Kidney (tissue), 13 donors: ENCODE measurements at regions not wholly inside any gene's neighbourhood (a gene's known extent, or its start where the extent isn't known, plus 50 kb on each side); places are given as distances from the start of the nearest gene placed in this dataset.

Experiments
- DNase-seq, 5 donors: peaks; one replicate each; pipeline ENCODE4 v3.0.0-alpha.2; 2013 to 2020
- FAIRE-seq: peaks from 2 replicates; lab custom pipeline; 2012; peaks lifted over from hg19 to GRCh38; lab: Jason Lieb, UNC
- H3K27ac ChIP-seq, 2 donors: one replicate each; pipeline ENCODE4 v1.7.0; 2013; ENCODE audit warnings: low read depth in 2 of 2, low read length in 2 of 2, inconsistent platforms in 1 of 2
- H3K27me3 ChIP-seq: one replicate; pipeline ENCODE4 v1.7.1; 2013; ENCODE audit warnings: low read length, inconsistent platforms; ENCODE audit not compliant: control insufficient read depth, insufficient read depth
- H3K36me3 ChIP-seq, 3 donors: one replicate each; pipeline versions ENCODE4 v1.7.0 to v1.7.1; 2013; ENCODE audit warnings: low read length in 3 of 3, control low read depth in 1 of 3, inconsistent platforms in 1 of 3; ENCODE audit not compliant: insufficient read depth in 3 of 3, control insufficient read depth in 2 of 3
- H3K4me1 ChIP-seq, 3 donors: one replicate each; pipeline versions ENCODE4 v1.7.0 to v1.7.1; 2013; ENCODE audit warnings: low read length in 3 of 3, inconsistent platforms in 1 of 3, low read depth in 1 of 3; ENCODE audit not compliant: control insufficient read depth in 2 of 3, insufficient read depth in 2 of 3
- H3K4me3 ChIP-seq, 3 donors: one replicate each; pipeline versions ENCODE4 v1.7.0 to v1.8.1; 2013; ENCODE audit warnings: low read length in 3 of 3, control low read depth in 1 of 3, inconsistent platforms in 1 of 3
- H3K9ac ChIP-seq, 3 donors: one replicate each; pipeline versions ENCODE4 v1.7.0 to v1.7.1; 2013; ENCODE audit warnings: low read length in 3 of 3, control low read depth in 1 of 3, inconsistent platforms in 1 of 3
- H3K9me3 ChIP-seq, 3 donors: one replicate each; pipeline versions ENCODE4 v1.7.0 to v1.7.1; 2013; ENCODE audit warnings: low read length in 3 of 3, control low read depth in 1 of 3, inconsistent platforms in 1 of 3; ENCODE audit not compliant: control insufficient read depth in 2 of 3, insufficient read depth in 1 of 3
- intact Hi-C: fragments of 100-400 bp; cut with DNase I; formaldehyde crosslinking; loops from one replicate; pipeline ENCODE4 v1.11.1; 2022
- TF ChIP-seq, protein P1 (sequence below): IDR thresholded peaks from 3 replicates; pipeline ENCODE4 v1.5.1; 2012; ENCODE audit warnings: mild to moderate bottlenecking, moderate library complexity, borderline replicate concordance; ENCODE audit not compliant: insufficient read depth; ENCODE audit errors: extremely low read depth
- donor health status: control.
- donor health status: control.
- donor health status: control.
- donor health status: control.
- donor health status: control.
- donor health status: DM: yes; HTN: yes; CAD: no.
- donor health status: Normal renal cell carcinoma (clear cell type).

DNA sequence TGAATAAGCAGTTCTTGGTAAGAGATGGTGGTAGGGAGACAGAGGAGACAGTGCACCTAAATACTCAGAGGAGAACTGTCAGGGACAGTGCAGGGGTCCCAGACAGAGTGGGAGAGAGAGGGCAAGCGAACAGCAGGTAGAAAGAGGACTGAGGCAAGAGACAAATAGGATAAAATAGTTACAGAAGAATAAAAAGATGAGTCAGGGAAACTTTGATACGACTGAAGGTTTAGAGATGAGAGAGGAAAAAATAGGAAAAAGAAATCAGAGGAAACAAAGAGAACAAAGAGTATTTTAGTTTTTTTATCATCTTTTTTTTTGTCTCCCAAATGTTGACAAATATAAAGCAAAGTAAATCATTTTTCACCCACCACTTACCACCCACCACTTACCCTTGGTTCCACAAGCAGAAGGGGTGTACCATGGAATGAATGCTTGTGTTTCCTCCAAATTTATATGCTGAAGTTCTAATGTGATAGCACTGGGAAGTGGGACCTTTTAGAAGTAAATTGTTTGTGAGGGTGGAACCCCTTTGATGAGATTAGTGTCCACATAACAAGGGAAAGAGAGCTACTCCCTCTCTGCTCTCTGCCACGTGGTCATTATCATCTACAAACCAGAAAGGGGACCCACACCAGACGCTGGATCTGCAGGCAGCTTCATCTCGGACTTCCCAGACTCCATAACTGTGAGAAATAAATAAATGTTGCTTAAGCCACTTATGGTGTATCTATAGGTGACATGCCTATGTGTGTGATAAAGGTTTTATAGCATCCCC is 292.1 kb downstream of the BTG1 start:
- intact Hi-C loops, result no loop called here
- no peak for DNase-seq
- H3K9ac ChIP-seq, result no peak overlapping the region
- no peak overlapping the region for H3K4me3 ChIP-seq
- H3K27me3 ChIP-seq, result no peaks in the 10 kb centered on the region
- TF ChIP-seq, protein P1, sequence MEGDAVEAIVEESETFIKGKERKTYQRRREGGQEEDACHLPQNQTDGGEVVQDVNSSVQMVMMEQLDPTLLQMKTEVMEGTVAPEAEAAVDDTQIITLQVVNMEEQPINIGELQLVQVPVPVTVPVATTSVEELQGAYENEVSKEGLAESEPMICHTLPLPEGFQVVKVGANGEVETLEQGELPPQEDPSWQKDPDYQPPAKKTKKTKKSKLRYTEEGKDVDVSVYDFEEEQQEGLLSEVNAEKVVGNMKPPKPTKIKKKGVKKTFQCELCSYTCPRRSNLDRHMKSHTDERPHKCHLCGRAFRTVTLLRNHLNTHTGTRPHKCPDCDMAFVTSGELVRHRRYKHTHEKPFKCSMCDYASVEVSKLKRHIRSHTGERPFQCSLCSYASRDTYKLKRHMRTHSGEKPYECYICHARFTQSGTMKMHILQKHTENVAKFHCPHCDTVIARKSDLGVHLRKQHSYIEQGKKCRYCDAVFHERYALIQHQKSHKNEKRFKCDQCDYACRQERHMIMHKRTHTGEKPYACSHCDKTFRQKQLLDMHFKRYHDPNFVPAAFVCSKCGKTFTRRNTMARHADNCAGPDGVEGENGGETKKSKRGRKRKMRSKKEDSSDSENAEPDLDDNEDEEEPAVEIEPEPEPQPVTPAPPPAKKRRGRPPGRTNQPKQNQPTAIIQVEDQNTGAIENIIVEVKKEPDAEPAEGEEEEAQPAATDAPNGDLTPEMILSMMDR, result no peak
- H3K4me1 ChIP-seq, result no peaks in the 10 kb centered on the region
- H3K36me3 ChIP-seq, result no peaks in the 10 kb centered on the region
- FAIRE-seq, result no peak
- no peaks in the 10 kb centered on the region for H3K9me3 ChIP-seq
- H3K27ac ChIP-seq, result peak overlapping the region in 1 of 2 donors; percentile 21

DNA sequence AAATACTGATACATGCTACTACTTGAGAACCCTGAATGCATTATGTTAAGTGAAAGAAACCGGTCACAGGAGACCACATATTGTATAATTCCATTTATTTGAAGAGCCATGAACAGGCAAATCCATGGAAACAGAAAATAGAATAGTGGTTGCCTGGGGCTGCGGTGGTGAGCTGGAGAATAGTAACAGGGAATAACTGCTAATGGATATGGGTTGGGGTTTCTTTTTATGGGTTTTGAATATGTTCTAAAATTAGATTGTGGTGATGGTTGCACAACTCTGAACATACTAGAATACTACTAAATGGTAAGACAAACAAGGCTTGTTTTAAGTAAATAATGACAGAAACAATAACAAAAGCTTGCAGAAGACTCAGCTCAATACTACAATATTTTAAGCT is 293.0 kb downstream of the BTG1 start:
- TF ChIP-seq, protein P1, result no peak
- no peaks in the 10 kb centered on the region for H3K36me3 ChIP-seq
- intact Hi-C loops, result no loop called here
- H3K9ac ChIP-seq, result no peak overlapping the region
- FAIRE-seq, result no peak
- no peak overlapping the region for H3K4me3 ChIP-seq
- no peaks in the 10 kb centered on the region for H3K9me3 ChIP-seq
- DNase-seq, result no peak
- H3K27me3 ChIP-seq, result no peaks in the 10 kb centered on the region
- H3K27ac ChIP-seq, result no peak overlapping the region
- H3K4me1 ChIP-seq, result no peaks in the 10 kb centered on the region

DNA sequence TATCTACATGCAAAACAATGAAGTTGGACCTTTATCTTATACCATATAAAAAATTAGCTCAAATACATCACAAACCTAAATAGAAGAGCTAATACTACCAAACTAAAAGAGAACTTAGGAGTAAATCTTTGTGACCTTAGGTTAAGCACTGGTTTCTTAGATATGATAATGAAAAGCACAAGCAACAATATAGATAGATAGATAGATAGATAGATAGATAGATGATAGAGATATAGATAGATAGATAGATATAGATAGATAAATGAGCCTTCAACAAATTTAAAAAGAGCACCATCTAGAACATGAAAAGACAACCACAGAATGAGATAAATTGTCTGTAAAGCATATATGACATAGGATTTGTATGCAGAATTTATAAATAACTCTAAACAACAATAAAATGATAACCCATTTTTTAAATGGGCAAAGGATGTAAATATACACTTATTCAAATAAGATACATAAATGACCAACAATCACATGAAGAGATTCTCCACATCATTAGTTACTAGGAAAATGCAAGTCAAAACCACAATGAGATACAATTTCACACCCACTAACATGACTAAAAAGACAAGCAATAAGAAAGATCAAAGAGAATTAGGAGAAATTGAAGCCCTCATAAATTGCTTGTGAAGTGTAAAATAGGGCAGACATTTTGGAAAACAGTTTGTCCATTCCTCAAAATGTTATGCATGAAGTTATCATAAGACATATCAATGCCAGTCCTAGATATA is 293.7 kb downstream of the BTG1 start:
- H3K27me3 ChIP-seq, result no peaks in the 10 kb centered on the region
- TF ChIP-seq, protein P1, result no peak
- H3K36me3 ChIP-seq, result no peaks in the 10 kb centered on the region
- DNase-seq, result no peak
- H3K9ac ChIP-seq, result no peak overlapping the region
- no peaks in the 10 kb centered on the region for H3K4me1 ChIP-seq
- intact Hi-C loops, result no loop called here
- H3K27ac ChIP-seq, result no peak overlapping the region
- FAIRE-seq, result no peak
- no peak overlapping the region for H3K4me3 ChIP-seq
- H3K9me3 ChIP-seq, result no peaks in the 10 kb centered on the region
